ENCODE measurements at regions not wholly inside any gene's neighbourhood (a gene's known extent, or its start where the extent isn't known, plus 50 kb on each side); places are given as distances from the start of the nearest gene placed in this dataset.

- TF ChIP-seq CTCF (IDR thresholded peaks at IDR 0.05) (no peak), POLR2A (IDR thresholded peaks at IDR 0.05) (no peak), EP300 (IDR thresholded peaks at IDR 0.05; ENCODE audit: low read depth) (no peak), POLR2AphosphoS5 (IDR thresholded peaks at IDR 0.05) (no peak)
Measured at GRCh38 chrX:9286234-9286633, 178.6 kb upstream of the TBL1X start.
